Stromal cell of bone marrow (primary cell): ENCODE measurements at regions not wholly inside any gene's neighbourhood (a gene's known extent, or its start where the extent isn't known, plus 50 kb on each side); places are given as distances from the start of the nearest gene placed in this dataset.
A peak's percentile ranks its signal among the peaks of the same experiment; 100 is the strongest.

Experiments used
- DNase-seq: peaks from one replicate; pipeline ENCODE4 v3.0.0-alpha.2; 2012; ENCODE audit warnings: low read depth

DNA sequence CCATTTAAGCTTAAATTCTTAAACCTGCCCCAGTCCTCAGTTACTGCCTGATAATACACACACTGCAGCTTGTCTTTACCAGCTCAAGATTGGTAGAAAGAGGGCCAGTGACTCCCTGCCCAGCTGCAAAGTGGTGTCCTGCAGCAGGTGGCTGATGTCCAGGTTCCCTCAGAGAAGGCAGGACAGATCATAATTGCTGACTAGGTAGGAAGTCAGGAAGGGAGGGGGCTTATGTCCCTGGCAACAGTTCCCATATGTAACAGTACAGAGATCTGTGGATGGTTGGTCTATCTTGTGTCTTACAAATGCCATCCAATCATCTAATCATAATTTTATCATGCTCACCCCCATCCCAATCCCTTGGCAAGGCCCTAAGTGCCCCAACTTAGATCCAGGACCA lies 492.1 kb upstream of the PPP2R3A start:
- DNase-seq = no peak

DNA sequence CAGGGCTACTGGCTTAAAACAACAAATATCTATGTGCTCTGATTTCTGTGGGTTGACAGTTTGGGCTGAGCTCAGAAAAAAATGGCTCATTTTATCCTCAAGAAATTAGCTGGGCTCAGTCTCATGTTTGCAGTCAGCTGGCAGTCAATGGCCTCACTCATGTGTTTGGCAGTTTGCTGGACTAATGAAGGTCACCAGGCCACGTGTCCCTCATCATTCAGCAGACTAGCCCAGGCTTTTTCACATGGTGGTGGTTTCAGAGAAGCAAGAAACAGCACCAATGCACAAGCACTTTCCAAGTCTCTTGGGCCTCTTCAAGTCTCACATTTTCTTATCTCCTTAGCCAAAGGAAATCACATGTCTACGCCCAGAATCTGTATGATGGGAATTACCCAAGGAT lies 478.3 kb upstream of the PPP2R3A start:
- no peak for DNase-seq

- no peak for DNase-seq
Measured at GRCh38 chr3:135490219-135490915, 475.2 kb upstream of the PPP2R3A start.

DNA sequence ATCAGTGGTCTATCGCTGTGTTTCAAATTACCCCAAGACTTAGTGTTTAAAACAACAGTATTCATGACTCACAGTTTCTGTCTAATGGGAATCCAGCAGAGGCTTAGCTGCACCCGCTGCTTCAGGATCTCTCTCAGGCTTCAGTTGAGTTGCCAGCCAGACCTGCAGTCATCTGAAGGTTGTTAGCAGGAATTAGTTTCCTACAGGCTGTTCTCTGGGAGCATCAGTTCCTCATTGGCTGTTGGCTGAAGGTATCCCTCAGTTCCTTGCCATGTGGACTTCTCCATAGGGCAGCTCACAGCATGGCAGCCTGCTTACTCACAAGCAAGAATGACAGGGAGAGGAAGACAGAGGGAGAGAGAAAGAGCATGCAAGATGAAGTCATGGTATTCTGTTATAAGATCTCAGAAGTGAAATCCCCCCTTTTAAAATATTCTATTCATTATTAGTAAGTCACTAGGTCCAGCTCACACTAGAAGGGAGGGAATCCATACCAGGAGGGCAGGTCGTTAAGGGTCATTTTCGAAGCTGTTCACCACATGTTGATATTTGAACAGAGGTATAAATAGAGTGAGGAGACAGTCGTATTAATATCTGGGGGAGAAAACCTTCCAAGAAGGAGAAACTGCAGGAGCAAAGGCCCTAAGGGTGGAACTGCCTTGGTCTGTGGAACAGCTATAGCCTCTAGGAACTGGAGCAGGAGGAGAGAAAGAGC lies 473.9 kb upstream of the PPP2R3A start:
- DNase-seq = peak; percentile 14

- DNase-seq = no peak
Measured at GRCh38 chr3:135495891-135496290, 469.6 kb upstream of the PPP2R3A start.

- no peak for DNase-seq
Measured at GRCh38 chr3:135497979-135498378, 467.5 kb upstream of the PPP2R3A start.

DNA sequence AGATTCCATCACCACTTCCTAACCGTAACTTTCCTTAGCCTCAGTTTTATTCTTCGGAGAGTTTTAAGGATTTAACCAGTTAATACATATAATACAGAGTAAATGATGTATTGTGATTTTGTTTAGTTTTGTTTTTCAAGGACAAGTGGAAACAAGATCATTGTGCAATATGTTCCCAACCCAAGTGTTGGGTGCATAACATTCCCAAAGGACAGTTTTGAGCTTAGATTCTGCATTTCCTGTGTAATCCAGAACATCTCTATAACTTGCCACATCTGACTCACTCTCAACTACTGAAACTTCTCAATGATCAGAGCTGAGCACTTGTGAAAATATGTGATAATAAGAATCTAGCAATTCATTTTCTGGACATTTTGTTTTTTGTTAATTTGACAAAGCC lies 466.1 kb upstream of the PPP2R3A start:
- no peak for DNase-seq

GRCh38 chr3:135500034-135500433 lies 465.5 kb upstream of the PPP2R3A start:
- no peak for DNase-seq

DNA sequence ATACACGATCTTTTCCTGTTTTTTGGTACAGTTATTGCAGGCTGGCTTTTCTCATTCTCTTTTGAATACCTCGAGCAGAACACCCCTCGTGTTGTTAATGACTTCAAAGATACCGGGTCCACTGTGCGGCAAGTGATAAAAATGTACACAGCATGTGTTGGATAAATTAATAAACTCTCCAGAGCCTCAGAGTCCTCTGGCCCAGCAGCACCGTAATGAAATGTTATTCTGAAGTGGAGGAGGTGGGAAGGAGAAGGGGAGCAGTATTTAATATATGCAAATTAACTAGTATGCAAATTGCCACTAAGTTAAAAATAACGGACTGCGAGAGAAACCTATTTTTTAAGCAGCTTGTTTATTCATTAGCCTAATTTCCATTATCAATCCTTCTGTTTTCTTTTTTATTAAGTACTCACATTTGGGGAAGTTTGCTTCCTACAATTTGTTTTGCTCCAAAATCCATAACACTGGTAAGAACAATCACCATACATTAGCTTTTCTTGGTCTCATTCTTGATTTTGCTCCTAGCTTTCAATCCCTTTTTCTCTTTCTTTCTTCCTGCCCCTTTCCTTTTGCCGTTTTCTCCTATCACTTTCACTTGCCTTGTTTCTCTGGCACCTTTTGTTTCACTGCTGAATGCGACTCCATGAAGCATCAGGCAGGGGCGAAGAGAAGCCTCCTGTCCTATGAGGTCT lies 462.3 kb upstream of the PPP2R3A start:
- DNase-seq = no peak

DNA sequence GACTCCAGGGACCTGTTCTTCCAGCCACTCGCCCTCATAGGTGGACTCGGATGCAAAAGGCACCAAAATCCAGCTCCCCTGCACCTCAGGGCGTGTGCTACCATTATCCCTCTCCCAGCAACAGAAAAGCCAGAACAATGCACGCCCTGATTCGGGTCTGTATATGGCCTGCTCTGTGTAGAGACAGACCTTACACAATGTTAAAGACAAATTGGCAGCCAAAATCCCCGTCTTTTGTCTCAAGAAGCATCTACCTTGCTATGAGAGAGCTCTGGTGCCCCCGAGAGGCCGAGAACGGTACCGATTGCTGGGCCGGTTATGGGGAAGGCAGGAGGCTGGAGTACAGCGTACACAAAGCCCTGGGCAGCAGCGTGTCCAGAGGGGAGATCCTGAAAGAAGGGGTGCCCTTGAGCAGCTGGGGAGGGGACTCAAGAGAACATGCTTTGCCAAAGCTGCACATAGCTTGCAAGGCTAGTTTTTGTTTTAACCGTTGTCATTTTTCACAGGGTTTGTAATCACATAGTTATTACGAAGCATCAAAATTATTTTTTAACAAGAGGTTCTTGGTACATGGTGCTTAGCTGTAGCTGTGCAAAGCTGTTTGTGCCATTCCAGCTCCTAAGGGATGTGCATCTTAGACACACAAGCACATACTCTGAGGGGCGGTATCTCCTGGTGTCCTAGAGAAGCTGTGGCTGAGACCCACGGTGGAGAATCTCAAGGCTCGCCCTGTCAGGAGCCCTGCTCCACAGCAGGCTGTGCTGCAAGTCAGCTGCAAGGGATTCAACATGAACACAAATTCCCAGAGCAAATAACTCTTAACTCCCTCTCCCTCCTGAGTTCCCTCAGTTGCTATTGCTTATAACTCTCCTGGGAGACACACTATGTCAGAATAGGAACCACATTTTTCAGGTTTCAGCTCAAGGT lies 461.5 kb upstream of the PPP2R3A start:
- DNase-seq = peak; percentile 57

DNA sequence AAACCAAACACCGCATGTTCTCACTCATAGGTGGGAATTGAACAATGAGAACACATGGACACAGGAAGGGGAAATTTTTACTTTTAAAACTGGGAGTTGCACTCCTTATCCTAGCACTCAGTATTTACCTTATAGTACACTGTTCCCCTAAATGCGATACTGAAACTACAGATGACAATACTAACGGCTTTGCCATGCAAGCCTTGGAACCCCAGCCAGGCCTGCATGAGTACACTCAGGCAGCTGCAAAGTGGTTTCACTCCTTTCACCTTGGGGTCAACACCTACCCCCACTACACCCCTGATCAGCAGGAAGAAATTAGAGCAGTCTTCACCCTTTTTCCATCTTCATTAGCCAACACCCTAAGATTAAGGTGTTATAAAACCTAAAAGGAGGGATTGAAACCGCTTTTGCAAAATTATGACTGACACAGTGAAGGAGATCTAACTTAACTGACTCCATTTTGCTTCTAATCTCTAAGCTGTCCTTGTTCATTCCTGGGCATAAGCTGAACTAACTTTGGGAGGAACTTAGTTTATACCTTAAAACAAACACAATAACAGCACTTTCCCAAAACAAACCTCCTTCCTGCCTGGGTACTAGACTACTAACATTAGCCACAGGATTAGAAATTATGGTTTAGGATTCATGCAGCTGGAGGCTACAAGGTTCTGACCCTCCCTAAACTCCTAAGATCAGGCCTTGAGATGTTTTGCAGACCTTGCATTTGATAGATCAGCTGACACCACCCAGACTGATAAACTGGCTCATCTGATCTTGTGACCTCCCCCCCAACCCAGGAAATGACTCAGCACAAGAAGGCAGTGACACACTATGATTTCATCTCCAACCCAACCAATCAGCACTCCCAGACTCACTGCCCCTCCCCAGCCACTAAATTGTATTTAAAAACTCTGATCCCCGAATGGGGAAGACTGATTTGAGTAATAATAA lies 452.1 kb upstream of the PPP2R3A start:
- peak; percentile 36 for DNase-seq

GRCh38 chr3:135514060-135514448 lies 451.5 kb upstream of the PPP2R3A start:
- DNase-seq = no peak

GRCh38 chr3:135516143-135516542 lies 449.4 kb upstream of the PPP2R3A start:
- peak; percentile 13 for DNase-seq

GRCh38 chr3:135528413-135529015 lies 437.0 kb upstream of the PPP2R3A start:
- DNase-seq = no peak

DNA sequence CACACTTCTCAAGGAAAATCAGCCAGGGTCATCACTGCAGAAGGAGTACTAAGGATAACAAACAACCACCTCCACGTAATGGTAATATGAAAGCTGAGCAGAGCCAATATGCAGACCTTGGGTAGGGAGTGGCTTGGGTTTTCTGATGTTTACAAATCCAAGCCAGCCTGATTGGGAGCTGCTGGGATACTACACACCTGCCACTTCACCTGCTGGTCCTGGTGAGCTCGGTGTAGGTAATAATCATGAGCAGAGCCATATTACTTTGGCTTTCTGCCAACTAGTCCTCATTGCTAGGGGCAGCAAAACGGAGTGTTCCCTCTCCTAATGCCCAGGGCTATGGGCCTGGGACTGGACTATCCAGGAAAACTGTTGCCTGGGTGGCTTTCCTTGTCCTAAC lies 433.5 kb upstream of the PPP2R3A start:
- DNase-seq = no peak

DNA sequence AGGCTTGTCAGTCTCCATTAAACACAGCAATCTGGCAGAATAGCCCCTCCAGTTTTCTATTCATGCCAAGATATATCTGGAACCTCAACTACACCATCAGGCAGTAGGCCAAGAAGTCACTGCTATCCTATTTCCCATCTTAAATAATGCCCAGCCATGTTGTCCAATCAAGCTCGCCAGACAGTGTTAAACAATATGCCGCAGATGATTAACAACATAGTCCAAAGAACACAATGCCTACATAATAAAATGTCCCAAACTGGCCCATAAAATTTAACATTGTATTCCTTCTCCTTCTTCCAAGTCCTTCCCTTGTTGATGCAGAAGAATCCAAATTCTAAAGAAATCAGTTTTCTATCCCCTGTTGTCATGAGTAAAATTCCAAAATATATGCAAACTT lies 427.4 kb upstream of the PPP2R3A start:
- DNase-seq = no peak

DNA sequence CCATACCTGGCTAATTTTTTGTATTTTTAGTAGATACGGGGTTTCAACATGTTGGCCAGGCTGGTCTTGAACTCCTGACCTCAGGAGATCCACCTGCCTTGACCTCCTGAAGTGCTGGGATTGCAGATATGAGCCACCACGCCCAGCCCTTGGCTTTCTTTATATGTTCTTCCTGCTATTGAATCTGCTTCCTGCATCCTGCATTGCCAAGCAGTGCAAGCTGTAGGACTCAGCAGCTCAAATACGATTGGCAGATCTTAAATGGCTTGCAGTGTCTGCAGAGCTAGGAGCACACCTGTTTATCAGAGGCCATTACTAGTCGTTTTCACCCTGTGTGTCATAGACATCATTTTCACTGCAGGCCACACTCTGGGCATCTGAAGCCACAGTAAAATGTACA lies 426.2 kb upstream of the PPP2R3A start:
- DNase-seq = no peak

DNA sequence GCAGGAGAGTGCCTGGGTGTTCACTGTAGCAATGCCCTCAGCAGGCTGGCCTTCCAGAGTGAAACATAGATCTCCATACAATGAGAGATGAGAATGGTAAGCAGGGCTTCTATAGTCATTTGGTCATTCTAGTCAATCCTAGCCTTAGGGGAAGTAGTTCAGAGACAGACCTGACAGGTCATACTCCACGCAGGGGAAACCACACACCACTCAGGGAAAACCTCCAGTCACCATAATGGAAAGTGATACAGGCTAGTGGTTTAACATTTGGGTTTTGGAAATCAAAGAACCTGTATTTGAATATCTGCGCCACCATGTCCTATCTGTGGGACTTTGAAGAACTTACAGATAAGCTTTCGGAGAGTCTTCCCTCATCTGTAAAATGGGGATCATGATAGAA lies 425.7 kb upstream of the PPP2R3A start:
- no peak for DNase-seq

DNA sequence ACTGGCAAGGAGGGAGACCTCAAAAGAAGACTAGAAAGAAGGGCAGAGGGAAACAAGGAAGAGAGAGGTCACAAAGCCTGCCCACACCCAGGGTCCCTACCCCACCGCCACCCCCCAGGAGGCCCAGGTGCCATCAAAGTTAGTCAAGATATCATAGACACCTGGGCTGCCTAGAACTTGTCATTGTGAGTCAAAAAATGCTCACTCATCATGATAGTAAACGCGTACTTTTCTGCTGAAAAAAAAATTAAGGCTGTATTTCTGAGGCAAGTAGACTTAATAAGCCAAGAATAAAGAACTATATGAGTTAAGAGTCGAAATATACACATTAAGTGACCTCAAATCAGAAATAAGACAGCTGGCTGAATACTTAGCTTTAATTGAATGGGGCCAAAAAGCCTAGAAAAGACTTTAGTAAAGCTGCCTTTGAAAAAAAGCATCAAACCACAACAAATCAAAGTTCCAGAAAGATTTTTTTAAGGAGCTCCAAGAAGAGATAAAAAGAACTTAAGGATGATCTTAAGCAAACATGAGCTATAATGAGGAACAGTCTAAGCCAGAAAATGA lies 415.5 kb upstream of the PPP2R3A start:
- DNase-seq = no peak

- peak; percentile 8 for DNase-seq
Measured at GRCh38 chr3:135556174-135556573, 409.4 kb upstream of the PPP2R3A start.
